Central memory CD4-positive, alpha-beta T cell (primary cell): ENCODE measurements at regions not wholly inside any gene's neighbourhood (a gene's known extent, or its start where the extent isn't known, plus 50 kb on each side); places are given as distances from the start of the nearest gene placed in this dataset.
"Not testable (repeated sequence)": the region's sequence is repeated elsewhere in the genome, so short reads cannot be mapped to it uniquely, and the experiment has no call there.

ENCODE experiments used
- DNase-seq: peaks from one replicate; pipeline ENCODE4 v3.0.0; 2022

DNA sequence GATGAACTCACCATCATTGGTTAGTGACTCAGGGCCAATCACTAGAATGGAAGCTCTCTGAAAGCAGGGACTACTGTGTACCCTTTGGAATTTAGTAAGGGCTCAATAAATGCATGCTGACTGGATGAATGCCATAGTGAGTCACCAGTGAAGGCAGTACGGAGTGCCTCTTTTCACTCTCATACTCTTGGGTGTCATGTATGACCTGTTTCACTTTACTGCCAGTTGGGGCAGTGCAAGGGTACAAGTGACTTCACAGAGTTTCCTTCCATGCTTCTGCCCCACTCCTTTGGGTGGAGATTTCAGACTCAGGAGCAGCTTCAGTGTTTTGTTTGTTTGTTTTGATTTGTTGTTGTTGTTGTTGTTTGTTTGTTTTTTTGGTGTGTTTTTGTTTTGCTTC lies 57.7 kb downstream of the SOX3 start:
- DNase-seq: no peak

- DNase-seq: no peak
These were observed 64.0 kb downstream of the SOX3 start for GRCh38 chrX:140440876-140441275.

DNA sequence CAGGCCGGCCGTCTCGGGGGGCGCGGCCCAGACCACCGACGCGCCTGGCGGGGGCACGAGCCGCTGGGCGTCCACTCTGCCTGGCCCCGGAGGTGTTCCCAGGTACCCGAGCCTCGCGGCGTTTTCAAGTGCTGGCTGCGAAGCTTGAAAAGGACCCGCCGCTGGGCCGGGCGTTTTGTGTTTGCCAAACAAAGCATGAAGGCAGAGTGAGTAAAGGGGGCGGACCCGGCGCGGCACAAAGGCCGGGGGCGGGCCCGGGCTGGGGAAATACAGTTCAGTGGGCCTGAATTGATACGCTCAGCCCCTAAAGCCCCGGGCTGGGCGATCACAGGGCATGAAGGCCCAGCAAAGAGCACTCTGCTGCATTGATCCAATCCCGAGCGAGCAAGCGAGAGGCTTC lies 65.4 kb downstream of the SOX3 start:
- DNase-seq: no peak

DNA sequence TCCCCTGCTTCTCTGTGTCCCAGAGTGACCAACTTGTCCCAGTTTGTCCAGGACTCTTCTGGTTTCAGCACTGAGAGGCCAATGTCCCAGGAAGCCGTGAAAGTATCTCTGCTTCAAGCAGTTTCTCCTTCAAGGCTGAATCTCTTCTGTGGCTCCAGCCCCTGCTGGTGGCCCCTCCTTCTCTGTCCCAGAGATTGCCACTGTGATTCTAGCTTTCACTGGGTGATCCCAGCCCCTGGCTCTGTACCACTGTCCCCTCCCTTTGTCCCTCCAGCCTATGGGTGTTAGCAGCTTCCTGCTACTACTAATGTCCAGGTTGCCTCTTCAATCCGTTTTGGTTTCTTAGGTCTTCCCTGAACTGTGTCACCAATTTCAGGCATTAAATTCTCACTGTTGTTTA lies 70.5 kb downstream of the SOX3 start:
- DNase-seq: no peak

DNA sequence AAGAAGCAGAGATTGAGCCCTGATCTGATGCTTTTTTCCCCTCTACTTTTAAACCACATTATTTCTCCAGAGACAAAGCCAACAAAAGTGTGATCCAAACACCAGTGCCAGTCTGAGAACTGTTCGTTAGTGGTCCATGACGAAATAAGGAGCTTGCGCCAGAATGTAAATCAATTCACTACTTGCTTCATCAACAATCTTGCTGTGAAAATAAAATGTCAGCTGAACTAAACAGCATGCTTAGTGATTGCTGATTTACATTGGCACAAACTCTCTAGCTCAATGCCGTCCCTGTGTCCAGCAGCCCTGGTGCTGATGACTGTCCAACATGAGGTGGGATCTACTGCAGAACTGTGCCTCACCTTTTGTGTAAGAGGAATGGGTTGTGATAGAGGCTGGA lies 71.3 kb downstream of the SOX3 start:
- no peak for DNase-seq

GRCh38 chrX:140432346-140433175 lies 72.3 kb downstream of the SOX3 start:
- no peak for DNase-seq

DNA sequence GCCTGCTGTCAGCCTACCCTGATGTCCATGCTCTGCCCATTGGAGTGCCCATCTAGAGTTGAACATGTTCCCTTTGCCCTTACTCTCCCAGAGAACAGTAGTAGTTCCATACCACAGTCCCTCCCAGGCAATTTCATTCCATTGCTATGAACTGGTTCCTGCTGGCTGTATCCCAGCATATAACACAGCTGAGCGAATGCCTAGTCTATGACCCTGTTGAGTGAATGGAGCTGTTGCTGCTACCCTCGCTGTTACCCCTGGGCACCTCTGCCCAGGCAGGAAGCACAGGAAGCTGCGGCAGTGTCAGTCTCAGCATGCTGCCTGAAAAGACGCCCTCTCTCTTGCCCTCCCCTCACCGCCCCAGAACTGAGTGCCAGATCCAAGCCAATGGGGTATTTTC lies 73.3 kb downstream of the SOX3 start:
- no peak for DNase-seq

DNA sequence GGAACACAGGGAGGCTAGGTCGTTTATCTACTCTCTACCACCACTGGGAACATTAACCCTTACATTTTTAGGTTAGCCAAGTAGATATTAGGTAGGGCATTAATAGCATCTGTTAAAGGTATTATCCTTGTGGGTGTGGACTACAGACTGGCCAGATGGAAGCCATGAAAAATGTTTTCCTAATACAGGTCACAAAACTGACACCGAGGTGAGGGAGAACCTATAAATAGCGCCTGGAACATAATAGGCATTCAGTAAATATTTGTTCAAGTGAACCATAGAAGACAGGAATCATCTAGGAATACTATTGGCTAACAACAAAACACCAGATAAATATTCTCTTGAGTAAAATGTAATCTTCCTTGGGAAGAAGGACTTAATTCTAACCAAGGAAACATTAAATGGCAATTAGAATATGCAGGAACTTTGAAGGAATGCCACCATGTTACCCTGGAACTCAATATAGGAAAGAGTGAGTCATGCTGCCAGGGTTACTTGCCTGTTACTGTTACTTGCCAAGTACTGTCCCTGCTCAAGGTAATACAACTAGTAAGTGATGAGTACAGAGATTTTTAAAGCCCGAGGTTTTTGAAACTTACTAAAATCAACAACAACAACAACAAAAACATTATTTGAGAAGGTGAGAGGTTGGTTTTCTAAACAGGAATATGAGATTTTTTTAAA lies 79.0 kb downstream of the SOX3 start:
- DNase-seq: no peak

- no peak for DNase-seq
These were observed 82.4 kb downstream of the SOX3 start for GRCh38 chrX:140422501-140422900.

DNA sequence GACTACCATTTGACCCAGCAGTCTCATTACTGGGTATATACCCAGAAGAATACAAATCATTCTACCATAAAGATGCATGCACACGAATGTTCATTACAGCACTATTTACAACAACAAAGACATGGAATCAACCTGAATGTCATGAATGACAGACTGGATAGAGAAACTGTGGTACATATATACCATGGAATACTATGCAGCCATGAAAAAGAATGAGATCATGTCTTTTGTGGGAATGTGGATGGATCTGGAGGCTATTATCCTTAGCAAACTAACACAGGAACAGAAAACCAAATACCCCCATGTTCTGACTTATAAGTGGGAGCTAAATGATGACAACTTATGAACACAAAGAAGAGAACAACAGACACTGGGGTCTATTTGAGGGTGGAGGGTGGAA lies 102.7 kb downstream of the SOX3 start:
- not testable (repeated sequence) for DNase-seq

DNA sequence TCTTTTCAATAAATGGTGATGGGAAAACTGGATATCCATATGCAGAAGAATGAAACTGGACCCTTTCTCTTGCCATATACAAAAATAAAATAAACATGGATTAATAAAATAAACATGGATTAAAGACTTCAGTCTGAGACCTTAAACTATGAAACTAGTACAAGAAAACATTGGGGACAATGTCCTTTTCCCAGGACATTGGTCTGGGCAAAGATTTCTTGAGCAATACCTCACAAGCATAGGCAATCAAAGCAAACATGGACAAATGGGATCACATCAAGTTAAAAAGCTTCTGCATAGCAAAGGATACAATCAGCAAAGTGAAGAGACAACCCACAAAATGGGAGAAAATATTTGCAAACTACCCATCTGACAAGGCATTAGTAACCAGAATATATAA lies 108.5 kb downstream of the SOX3 start:
- not testable (repeated sequence) for DNase-seq

DNA sequence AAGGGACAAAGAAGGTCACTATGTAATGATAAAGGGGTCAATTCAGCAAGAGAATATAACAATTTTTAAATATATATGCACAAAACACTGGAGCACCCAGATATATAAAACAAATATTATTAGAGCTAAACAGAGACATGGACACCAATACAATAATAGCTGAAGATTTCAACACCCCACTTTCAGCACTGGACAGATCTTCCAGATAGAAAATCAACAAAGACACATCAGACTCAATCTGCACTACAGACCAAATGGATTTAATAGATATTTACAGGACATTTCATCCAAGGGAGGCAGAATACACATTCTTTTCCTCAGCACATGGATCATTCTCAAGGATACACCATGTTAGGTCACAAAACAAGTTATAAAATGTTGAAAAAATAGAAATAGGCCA lies 111.4 kb downstream of the SOX3 start:
- DNase-seq: no peak

- no peak for DNase-seq
These were observed 113.6 kb downstream of the SOX3 start for GRCh38 chrX:140391313-140391712.

DNA sequence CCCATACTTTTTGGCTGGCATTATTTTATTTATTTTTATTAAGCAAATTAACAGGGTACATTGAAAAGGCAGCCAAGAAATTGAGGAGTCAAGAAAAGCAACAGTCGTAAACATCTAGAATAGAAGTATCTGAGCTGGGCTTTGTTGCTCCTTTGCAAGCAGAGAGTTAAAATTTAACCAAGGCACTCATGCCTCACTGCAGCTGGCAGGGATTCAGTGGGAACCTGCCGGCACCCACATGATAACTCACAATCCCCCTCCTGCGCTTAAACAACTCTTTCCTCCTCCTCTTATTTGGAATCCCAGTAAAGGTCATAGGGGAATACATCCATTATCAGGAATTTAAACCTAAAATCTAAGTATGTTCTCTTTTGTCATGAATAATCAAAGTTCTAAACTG lies 115.5 kb downstream of the SOX3 start:
- no peak for DNase-seq

DNA sequence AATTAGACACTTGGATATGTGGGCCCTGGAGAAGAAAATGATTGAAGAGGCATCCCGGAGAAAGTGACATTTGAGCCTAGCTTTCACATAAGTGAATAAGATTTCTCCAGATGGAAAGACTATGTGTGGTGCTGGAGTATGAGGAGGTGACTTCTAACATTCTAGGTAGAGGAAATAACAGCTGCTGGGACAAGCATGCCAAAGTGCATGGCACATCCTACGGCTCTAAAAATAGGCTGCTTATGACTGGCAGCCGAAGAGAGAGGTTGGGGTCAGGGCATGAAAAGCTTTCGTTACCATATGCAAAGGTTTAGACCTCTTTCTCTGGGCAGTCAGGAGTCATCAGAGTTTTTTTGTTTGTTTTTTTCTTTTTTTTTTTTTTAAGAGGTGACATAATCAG lies 142.0 kb downstream of the SOX3 start:
- DNase-seq: no peak

GRCh38 chrX:140360924-140361323 lies 143.9 kb downstream of the SOX3 start:
- DNase-seq: no peak

GRCh38 chrX:140360284-140360683 lies 144.6 kb downstream of the SOX3 start:
- no peak for DNase-seq

DNA sequence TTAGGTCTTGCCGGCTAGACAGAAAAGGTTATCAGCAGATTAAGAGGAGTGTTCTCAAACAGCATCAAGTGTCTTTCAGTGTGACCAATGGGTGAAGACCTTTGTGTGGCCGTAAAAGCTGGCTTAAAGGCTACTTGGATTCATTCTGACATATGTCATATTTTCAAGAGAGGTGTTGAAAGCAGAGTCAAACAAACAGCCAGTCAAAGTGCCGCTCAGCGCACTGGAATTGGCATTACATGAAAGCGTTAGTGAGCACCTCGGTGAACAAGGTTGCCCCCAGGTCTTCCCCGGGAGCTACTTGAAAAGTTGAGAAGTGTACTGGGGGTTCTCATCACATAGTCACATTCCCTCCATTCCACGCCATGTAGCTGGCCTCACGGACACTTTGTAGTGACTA lies 148.9 kb downstream of the SOX3 start:
- no peak for DNase-seq

GRCh38 chrX:140355429-140355828 lies 149.4 kb downstream of the SOX3 start:
- no peak for DNase-seq

- DNase-seq: no peak
These were observed 150.3 kb downstream of the SOX3 start for GRCh38 chrX:140354431-140355120.

GRCh38 chrX:140346729-140347128 lies 158.1 kb downstream of the SOX3 start:
- DNase-seq: no peak

GRCh38 chrX:140343226-140343868 lies 161.5 kb downstream of the SOX3 start:
- DNase-seq: no peak

GRCh38 chrX:140342410-140342809 lies 162.5 kb downstream of the SOX3 start:
- DNase-seq: no peak
